Neuronal stem cell (in vitro differentiated cells): ENCODE measurements at regions not wholly inside any gene's neighbourhood (a gene's known extent, or its start where the extent isn't known, plus 50 kb on each side); places are given as distances from the start of the nearest gene placed in this dataset.

Experiments
- DNase-seq: peaks from one replicate; pipeline ENCODE4 v3.0.0-alpha.2; 2013; ENCODE audit warnings: low spot score
- H2AFZ ChIP-seq: one replicate; pipeline ENCODE4 v1.6.1; 2013; ENCODE audit warnings: mild to moderate bottlenecking, low read length, inconsistent platforms
- H2AK5ac ChIP-seq: 2 replicates; pipeline ENCODE4 v1.6.1; 2013; ENCODE audit warnings: low read depth, mild to moderate bottlenecking, inconsistent platforms, low read length, moderate library complexity, mixed read lengths
- H2BK120ac ChIP-seq: 2 replicates; pipeline ENCODE4 v1.6.1; 2013; ENCODE audit warnings: low read depth, mild to moderate bottlenecking, inconsistent platforms, low read length, moderate library complexity, mixed read lengths
- H2BK12ac ChIP-seq: one replicate; pipeline ENCODE4 v1.6.1; 2013; ENCODE audit warnings: low read length, inconsistent platforms
- H2BK15ac ChIP-seq: 2 replicates; pipeline ENCODE4 v1.6.1; 2013; ENCODE audit warnings: mild to moderate bottlenecking, low read length, inconsistent platforms, mixed read lengths
- H2BK5ac ChIP-seq: one replicate; pipeline ENCODE4 v1.6.1; 2013; ENCODE audit warnings: inconsistent platforms, mild to moderate bottlenecking, low read length, moderate library complexity
- H3K14ac ChIP-seq: one replicate; pipeline ENCODE4 v1.6.1; 2013; ENCODE audit warnings: low read length, inconsistent platforms
- H3K18ac ChIP-seq: 2 replicates; pipeline ENCODE4 v1.6.1; 2013; ENCODE audit warnings: low read length, inconsistent platforms
- H3K23ac ChIP-seq: 2 replicates; pipeline ENCODE4 v1.6.1; 2013; ENCODE audit warnings: low read depth, mild to moderate bottlenecking, mixed read lengths, low read length, inconsistent platforms; ENCODE audit not compliant: poor library complexity
- H3K27ac ChIP-seq: replicated peaks from 3 replicates; pipeline ENCODE4 v1.5.1; 2013; ENCODE audit warnings: low read length, inconsistent platforms
- H3K27me3 ChIP-seq, 3 experiments: 2 replicates each; pipeline ENCODE4 v1.6.1; 2013; ENCODE audit warnings: low read length in 3 of 3, mild to moderate bottlenecking in 2 of 3, inconsistent platforms in 1 of 3, low read depth in 1 of 3, mixed read lengths in 1 of 3, moderate library complexity in 1 of 3; ENCODE audit not compliant: control insufficient read depth in 3 of 3, insufficient read depth in 3 of 3
- H3K36me3 ChIP-seq, 2 donors: replicated peaks in 1 of 2; 2 replicates each; pipeline ENCODE4 v1.6.1; 2013; ENCODE audit warnings: low read length in 2 of 2; ENCODE audit not compliant: control insufficient read depth in 2 of 2, insufficient read depth in 2 of 2
- H3K4ac ChIP-seq: 2 replicates; pipeline ENCODE4 v1.6.1; 2013; ENCODE audit warnings: inconsistent platforms, mild to moderate bottlenecking, low read length, moderate library complexity
- H3K4me1 ChIP-seq, 2 donors: 1 replicate in 1 of 2; 2 replicates in 1 of 2; pipeline ENCODE4 v1.6.1; 2013; ENCODE audit warnings: low read length in 2 of 2, low read depth in 1 of 2; ENCODE audit not compliant: control insufficient read depth in 2 of 2, insufficient read depth in 1 of 2
- H3K4me2 ChIP-seq: one replicate; pipeline ENCODE4 v1.6.1; 2013; ENCODE audit warnings: mild to moderate bottlenecking, low read length, inconsistent platforms; ENCODE audit not compliant: insufficient read depth, poor library complexity, severe bottlenecking
- H3K4me3 ChIP-seq, 2 donors: 2 replicates each; pipeline ENCODE4 v1.5.1; 2013; ENCODE audit warnings: low read length in 2 of 2, mild to moderate bottlenecking in 2 of 2, inconsistent platforms in 1 of 2, moderate library complexity in 1 of 2
- H3K79me1 ChIP-seq: one replicate; pipeline ENCODE4 v1.6.1; 2013; ENCODE audit warnings: low read depth, mild to moderate bottlenecking, inconsistent platforms, low read length, moderate library complexity
- H3K9ac ChIP-seq: one replicate; pipeline ENCODE4 v1.6.1; 2013; ENCODE audit warnings: mild to moderate bottlenecking, low read depth, low read length, inconsistent platforms; ENCODE audit not compliant: poor library complexity
- H3K9me3 ChIP-seq, 2 donors: replicated peaks in 1 of 2; 2 replicates each; pipeline versions ENCODE3 to v1.6.1; 2013; ENCODE audit warnings: low read length in 2 of 2, mild to moderate bottlenecking in 2 of 2, inconsistent platforms in 1 of 2, low read depth in 1 of 2, mixed read lengths in 1 of 2, moderate library complexity in 1 of 2; ENCODE audit not compliant: control insufficient read depth in 2 of 2, insufficient read depth in 1 of 2
- H4K8ac ChIP-seq: one replicate; pipeline ENCODE4 v1.6.1; 2013; ENCODE audit warnings: low read depth, mild to moderate bottlenecking, inconsistent platforms, low read length, moderate library complexity
- H4K91ac ChIP-seq: one replicate; pipeline ENCODE4 v1.6.1; 2013; ENCODE audit warnings: low read length, low read depth, mild to moderate bottlenecking, inconsistent platforms; ENCODE audit not compliant: poor library complexity
- WGBS, 2 donors: extraction: QIAGEN DNeasy Blood & Tissue Kit; methylation state at CpG; one replicate each; pipeline ENCODE4 v1.1.7; 2013; ENCODE audit warnings: missing lambda C conversion rate in 2 of 2, mixed read lengths in 1 of 2; ENCODE audit not compliant: insufficient read length in 2 of 2, insufficient replicate concordance in 1 of 2; ENCODE audit errors: extremely low coverage in 2 of 2; 5-methylcytosine and 5-hydroxymethylcytosine counted together

- H3K9me3 ChIP-seq = peaks cover 4 to 6% of the 10 kb centered on the region in 2 donors
- H3K4ac ChIP-seq = no peak overlapping the region
- no CpG with 5 or more reads among the region's 5 CpGs for WGBS, 2 donors
- H3K79me1 ChIP-seq = no peaks in the 10 kb centered on the region
- no peaks in the 10 kb centered on the region for H3K4me1 ChIP-seq
- H3K27ac ChIP-seq = no peak overlapping the region
- no peak overlapping the region for H4K91ac ChIP-seq
- H3K9ac ChIP-seq = no peak overlapping the region
- no peak overlapping the region for H2AFZ ChIP-seq
- H2BK12ac ChIP-seq = no peak overlapping the region
- no peak overlapping the region for H2BK120ac ChIP-seq
- no peaks in the 10 kb centered on the region for H3K36me3 ChIP-seq
- H3K23ac ChIP-seq = no peak overlapping the region
- H3K4me3 ChIP-seq = no peak overlapping the region
- no peak overlapping the region for H2BK5ac ChIP-seq
- no peaks in the 10 kb centered on the region for H3K27me3 ChIP-seq
- no peak overlapping the region for H2AK5ac ChIP-seq
- no peak overlapping the region for H3K4me2 ChIP-seq
- DNase-seq = no peak
- no peak overlapping the region for H3K14ac ChIP-seq
- no peak overlapping the region for H2BK15ac ChIP-seq
- no peak overlapping the region for H3K18ac ChIP-seq
- no peak overlapping the region for H4K8ac ChIP-seq
These were observed 253.4 kb upstream of the MOCS1 start for GRCh38 chr6:40187535-40188144.

DNA sequence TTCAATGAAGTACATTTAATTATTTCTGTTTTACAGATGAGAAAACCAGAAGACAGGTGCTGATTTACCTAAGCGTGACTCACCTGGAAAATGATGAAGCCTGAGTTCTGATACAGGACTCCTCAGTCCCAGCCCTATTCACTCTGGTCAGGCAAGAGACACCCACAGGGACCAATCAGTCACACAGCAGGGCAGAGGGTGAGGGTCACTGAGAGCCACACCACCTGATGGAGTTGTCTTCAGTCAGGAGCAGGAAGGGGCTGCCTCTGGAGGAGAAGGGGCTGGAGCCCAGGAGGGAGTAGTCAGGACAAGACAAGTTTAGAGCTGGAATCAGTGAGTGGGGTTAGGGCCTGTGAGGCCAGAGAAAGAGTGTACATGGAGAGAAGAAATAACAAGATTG, 251.2 kb upstream of the MOCS1 start:
- no peaks in the 10 kb centered on the region for H3K27me3 ChIP-seq
- H3K18ac ChIP-seq = no peak overlapping the region
- no peak overlapping the region for H3K14ac ChIP-seq
- no CpG with 5 or more reads among the region's 1 CpG for WGBS, 2 donors
- no peak overlapping the region for H2AFZ ChIP-seq
- H4K8ac ChIP-seq = no peak overlapping the region
- H2BK120ac ChIP-seq = no peak overlapping the region
- H2BK5ac ChIP-seq = no peak overlapping the region
- H3K23ac ChIP-seq = no peak overlapping the region
- H4K91ac ChIP-seq = no peak overlapping the region
- H3K36me3 ChIP-seq = no peaks in the 10 kb centered on the region
- no peaks in the 10 kb centered on the region for H3K4me1 ChIP-seq
- H3K4ac ChIP-seq = no peak overlapping the region
- no peak overlapping the region for H3K4me3 ChIP-seq
- H3K27ac ChIP-seq = no peak overlapping the region
- H3K79me1 ChIP-seq = no peaks in the 10 kb centered on the region
- H3K9me3 ChIP-seq = peaks cover 4 to 8% of the 10 kb centered on the region in 2 donors
- no peak overlapping the region for H2BK12ac ChIP-seq
- H3K9ac ChIP-seq = no peak overlapping the region
- no peak overlapping the region for H2BK15ac ChIP-seq
- no peak for DNase-seq
- no peak overlapping the region for H2AK5ac ChIP-seq
- H3K4me2 ChIP-seq = no peak overlapping the region

DNA sequence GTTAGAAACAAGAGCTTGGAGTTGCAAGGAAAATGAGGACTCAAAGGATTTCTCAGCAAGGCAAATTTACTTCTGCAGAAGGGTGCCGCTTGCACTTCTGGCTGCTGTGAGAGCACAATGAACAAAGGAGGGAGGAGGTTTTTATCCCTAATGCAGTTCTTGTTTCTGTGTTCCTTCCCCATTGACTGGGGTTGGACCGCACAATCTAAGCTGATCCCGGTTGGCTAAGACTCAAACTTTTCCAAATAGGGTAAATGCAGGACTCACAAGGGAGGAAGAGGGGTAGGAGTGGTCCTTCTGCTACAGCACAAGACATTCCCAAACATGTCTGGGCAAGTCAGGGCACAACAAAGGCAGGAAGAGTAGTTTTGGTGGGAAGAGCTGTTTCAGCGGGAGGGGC, 249.6 kb upstream of the MOCS1 start:
- no CpG with 5 or more reads among the region's 4 CpGs for WGBS, 2 donors
- no peak overlapping the region for H3K27ac ChIP-seq
- H3K9me3 ChIP-seq = peaks cover 4 to 8% of the 10 kb centered on the region in 2 donors

GRCh38 chr6:40181367-40181766, 247.1 kb upstream of the MOCS1 start:
- Histone ChIP-seq H3K36me3 (no peaks in the 10 kb centered on the region), H4K8ac (no peak overlapping the region), H3K18ac (no peak overlapping the region), H3K27me3 (no peaks in the 10 kb centered on the region), H3K9ac (no peak overlapping the region), H3K4me1 (no peaks in the 10 kb centered on the region), H2BK15ac (no peak overlapping the region), H3K14ac (no peak overlapping the region), H4K91ac (no peak overlapping the region), H3K27ac (no peak overlapping the region), H3K9me3 (peaks cover 4 to 6% of the 10 kb centered on the region in 2 donors), H3K4ac (no peak overlapping the region), H3K4me2 (no peak overlapping the region), H2AFZ (no peak overlapping the region), H3K79me1 (no peaks in the 10 kb centered on the region), H2BK5ac (no peak overlapping the region), H2BK12ac (no peak overlapping the region), H3K4me3 (no peak overlapping the region), H2AK5ac (no peak overlapping the region), H3K23ac (no peak overlapping the region), H2BK120ac (no peak overlapping the region)
- no peak for DNase-seq
- no CpG with 5 or more reads among the region's 1 CpG for WGBS, 2 donors

More for the DNA sequence above, 249.6 kb upstream of the MOCS1 start:
- no peak overlapping the region for H3K23ac ChIP-seq
- H2BK15ac ChIP-seq = no peak overlapping the region
- no peak overlapping the region for H2BK5ac ChIP-seq
- H2AK5ac ChIP-seq = no peak overlapping the region
- no peak overlapping the region for H3K18ac ChIP-seq
- H3K9ac ChIP-seq = no peak overlapping the region
- H4K8ac ChIP-seq = no peak overlapping the region
- no peaks in the 10 kb centered on the region for H3K27me3 ChIP-seq
- no peak overlapping the region for H3K14ac ChIP-seq
- H3K4me1 ChIP-seq = no peaks in the 10 kb centered on the region
- H3K4me2 ChIP-seq = no peak overlapping the region
- H2AFZ ChIP-seq = no peak overlapping the region
- H4K91ac ChIP-seq = no peak overlapping the region
- DNase-seq = no peak
- no peak overlapping the region for H2BK12ac ChIP-seq
- no peak overlapping the region for H3K4me3 ChIP-seq
- H3K36me3 ChIP-seq = no peaks in the 10 kb centered on the region
- no peak overlapping the region for H3K4ac ChIP-seq
- no peaks in the 10 kb centered on the region for H3K79me1 ChIP-seq
- no peak overlapping the region for H2BK120ac ChIP-seq
